GM12878 (cell line): ENCODE measurements at regions not wholly inside any gene's neighbourhood (a gene's known extent, or its start where the extent isn't known, plus 50 kb on each side); places are given as distances from the start of the nearest gene placed in this dataset.

ENCODE experiments used
- CHD1 ChIP-seq: IDR thresholded peaks from 2 replicates; pipeline ENCODE4 v1.6.1; 2012; ENCODE audit warnings: low read depth, low read length, improper control_type of control experiment
- NFYB ChIP-seq: IDR thresholded peaks from 2 replicates; pipeline ENCODE4 v1.6.1; 2011; ENCODE audit warnings: low read depth, mild to moderate bottlenecking, low read length, improper control_type of control experiment, moderate library complexity; ENCODE audit not compliant: insufficient read depth
- NR2C1 ChIP-seq: fragments of 450-650 bp; IDR thresholded peaks from 2 replicates; pipeline ENCODE4 v1.6.1; 2017; ENCODE audit warnings: antibody characterized with exemption, mild to moderate bottlenecking, moderate library complexity
- POLR2A ChIP-seq: IDR thresholded peaks from 2 replicates; pipeline ENCODE4 v1.6.1; 2011; ENCODE audit warnings: low read depth, mild to moderate bottlenecking, low read length
- SP1 ChIP-seq: IDR thresholded peaks from one replicate; pipeline ENCODE4 v1.6.1; 2011; ENCODE audit warnings: low read depth, low read length
- SREBF2 ChIP-seq: IDR thresholded peaks from 2 replicates; pipeline ENCODE4 v1.6.1; 2012; ENCODE audit warnings: mild to moderate bottlenecking, low read length
- YY1 ChIP-seq: IDR thresholded peaks from 2 replicates; pipeline ENCODE4 v1.6.1; 2011; ENCODE audit warnings: low read depth, mild to moderate bottlenecking, low read length
- TF ChIP-seq, protein P1 (sequence below), 3 experiments: IDR thresholded peaks in 2 of 3; conservative IDR thresholded peaks in 1 of 3; 2 replicates each; pipeline ENCODE4 v1.5.1; 2011; ENCODE audit warnings: low read depth in 3 of 3, low read length in 3 of 3, mild to moderate bottlenecking in 3 of 3, control low read depth in 2 of 3, moderate library complexity in 2 of 3, inconsistent platforms in 1 of 3, mixed read lengths in 1 of 3; ENCODE audit not compliant: control insufficient read depth in 2 of 3, insufficient read depth in 1 of 3; ENCODE audit errors: extremely low read depth in 1 of 3
- TF ChIP-seq, protein P2 (sequence below): fragments of 450-650 bp; IDR thresholded peaks from 2 replicates; pipeline ENCODE4 v1.6.1; 2017; ENCODE audit warnings: antibody characterized with exemption, mild to moderate bottlenecking, moderate library complexity
- TF ChIP-seq, protein P3 (sequence below): fragments of 450-650 bp; IDR thresholded peaks from 2 replicates; pipeline ENCODE4 v1.6.1; 2016; ENCODE audit warnings: mild to moderate bottlenecking, moderate library complexity, borderline replicate concordance
- TF ChIP-seq, protein P4 (sequence below): fragments of 450-650 bp; IDR thresholded peaks from 2 replicates; pipeline ENCODE4 v1.6.1; 2017; ENCODE audit warnings: mild to moderate bottlenecking, moderate library complexity

DNA sequence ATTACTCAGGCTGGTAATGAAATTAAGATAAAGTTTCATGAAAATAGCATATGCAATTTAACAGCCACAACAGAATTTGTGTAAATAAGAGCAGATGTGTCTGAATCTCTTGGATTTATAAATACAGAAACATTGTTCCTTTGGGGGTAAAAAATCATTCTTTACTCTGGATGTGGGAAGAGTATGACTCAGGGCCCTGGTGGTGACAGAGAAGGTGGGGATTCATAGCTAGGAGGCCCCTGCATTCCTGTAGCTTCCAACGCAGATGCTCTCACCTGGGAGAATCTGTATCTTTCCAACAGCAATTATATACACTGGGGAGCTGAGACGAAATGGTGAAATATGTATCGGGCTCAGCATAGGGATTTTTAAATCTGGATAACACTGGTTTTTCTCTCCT lies 167.6 kb upstream of the CADPS start:
- TF ChIP-seq YY1 (no peak), POLR2A (no peak), SP1 (no peak), NFYB (no peak), NR2C1 (no peak), CHD1 (no peak), SREBF2 (no peak)
- TF ChIP-seq, protein P1, sequence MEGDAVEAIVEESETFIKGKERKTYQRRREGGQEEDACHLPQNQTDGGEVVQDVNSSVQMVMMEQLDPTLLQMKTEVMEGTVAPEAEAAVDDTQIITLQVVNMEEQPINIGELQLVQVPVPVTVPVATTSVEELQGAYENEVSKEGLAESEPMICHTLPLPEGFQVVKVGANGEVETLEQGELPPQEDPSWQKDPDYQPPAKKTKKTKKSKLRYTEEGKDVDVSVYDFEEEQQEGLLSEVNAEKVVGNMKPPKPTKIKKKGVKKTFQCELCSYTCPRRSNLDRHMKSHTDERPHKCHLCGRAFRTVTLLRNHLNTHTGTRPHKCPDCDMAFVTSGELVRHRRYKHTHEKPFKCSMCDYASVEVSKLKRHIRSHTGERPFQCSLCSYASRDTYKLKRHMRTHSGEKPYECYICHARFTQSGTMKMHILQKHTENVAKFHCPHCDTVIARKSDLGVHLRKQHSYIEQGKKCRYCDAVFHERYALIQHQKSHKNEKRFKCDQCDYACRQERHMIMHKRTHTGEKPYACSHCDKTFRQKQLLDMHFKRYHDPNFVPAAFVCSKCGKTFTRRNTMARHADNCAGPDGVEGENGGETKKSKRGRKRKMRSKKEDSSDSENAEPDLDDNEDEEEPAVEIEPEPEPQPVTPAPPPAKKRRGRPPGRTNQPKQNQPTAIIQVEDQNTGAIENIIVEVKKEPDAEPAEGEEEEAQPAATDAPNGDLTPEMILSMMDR (IDR thresholded peaks at IDR 0.05 in 2 of 3, conservative IDR thresholded peaks at IDR 0.05 in 1 of 3; ENCODE audit: control insufficient read depth in 2 of 3, extremely low read depth in 1 of 3, insufficient read depth in 1 of 3, low read depth in 3 of 3, low read length in 3 of 3): no peak
- TF ChIP-seq, protein P2, sequence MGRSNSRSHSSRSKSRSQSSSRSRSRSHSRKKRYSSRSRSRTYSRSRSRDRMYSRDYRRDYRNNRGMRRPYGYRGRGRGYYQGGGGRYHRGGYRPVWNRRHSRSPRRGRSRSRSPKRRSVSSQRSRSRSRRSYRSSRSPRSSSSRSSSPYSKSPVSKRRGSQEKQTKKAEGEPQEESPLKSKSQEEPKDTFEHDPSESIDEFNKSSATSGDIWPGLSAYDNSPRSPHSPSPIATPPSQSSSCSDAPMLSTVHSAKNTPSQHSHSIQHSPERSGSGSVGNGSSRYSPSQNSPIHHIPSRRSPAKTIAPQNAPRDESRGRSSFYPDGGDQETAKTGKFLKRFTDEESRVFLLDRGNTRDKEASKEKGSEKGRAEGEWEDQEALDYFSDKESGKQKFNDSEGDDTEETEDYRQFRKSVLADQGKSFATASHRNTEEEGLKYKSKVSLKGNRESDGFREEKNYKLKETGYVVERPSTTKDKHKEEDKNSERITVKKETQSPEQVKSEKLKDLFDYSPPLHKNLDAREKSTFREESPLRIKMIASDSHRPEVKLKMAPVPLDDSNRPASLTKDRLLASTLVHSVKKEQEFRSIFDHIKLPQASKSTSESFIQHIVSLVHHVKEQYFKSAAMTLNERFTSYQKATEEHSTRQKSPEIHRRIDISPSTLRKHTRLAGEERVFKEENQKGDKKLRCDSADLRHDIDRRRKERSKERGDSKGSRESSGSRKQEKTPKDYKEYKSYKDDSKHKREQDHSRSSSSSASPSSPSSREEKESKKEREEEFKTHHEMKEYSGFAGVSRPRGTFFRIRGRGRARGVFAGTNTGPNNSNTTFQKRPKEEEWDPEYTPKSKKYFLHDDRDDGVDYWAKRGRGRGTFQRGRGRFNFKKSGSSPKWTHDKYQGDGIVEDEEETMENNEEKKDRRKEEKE: no peak
- TF ChIP-seq, protein P3, sequence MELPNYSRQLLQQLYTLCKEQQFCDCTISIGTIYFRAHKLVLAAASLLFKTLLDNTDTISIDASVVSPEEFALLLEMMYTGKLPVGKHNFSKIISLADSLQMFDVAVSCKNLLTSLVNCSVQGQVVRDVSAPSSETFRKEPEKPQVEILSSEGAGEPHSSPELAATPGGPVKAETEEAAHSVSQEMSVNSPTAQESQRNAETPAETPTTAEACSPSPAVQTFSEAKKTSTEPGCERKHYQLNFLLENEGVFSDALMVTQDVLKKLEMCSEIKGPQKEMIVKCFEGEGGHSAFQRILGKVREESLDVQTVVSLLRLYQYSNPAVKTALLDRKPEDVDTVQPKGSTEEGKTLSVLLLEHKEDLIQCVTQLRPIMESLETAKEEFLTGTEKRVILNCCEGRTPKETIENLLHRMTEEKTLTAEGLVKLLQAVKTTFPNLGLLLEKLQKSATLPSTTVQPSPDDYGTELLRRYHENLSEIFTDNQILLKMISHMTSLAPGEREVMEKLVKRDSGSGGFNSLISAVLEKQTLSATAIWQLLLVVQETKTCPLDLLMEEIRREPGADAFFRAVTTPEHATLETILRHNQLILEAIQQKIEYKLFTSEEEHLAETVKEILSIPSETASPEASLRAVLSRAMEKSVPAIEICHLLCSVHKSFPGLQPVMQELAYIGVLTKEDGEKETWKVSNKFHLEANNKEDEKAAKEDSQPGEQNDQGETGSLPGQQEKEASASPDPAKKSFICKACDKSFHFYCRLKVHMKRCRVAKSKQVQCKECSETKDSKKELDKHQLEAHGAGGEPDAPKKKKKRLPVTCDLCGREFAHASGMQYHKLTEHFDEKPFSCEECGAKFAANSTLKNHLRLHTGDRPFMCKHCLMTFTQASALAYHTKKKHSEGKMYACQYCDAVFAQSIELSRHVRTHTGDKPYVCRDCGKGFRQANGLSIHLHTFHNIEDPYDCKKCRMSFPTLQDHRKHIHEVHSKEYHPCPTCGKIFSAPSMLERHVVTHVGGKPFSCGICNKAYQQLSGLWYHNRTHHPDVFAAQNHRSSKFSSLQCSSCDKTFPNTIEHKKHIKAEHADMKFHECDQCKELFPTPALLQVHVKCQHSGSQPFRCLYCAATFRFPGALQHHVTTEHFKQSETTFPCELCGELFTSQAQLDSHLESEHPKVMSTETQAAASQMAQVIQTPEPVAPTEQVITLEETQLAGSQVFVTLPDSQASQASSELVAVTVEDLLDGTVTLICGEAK: no peak
- TF ChIP-seq, protein P4, sequence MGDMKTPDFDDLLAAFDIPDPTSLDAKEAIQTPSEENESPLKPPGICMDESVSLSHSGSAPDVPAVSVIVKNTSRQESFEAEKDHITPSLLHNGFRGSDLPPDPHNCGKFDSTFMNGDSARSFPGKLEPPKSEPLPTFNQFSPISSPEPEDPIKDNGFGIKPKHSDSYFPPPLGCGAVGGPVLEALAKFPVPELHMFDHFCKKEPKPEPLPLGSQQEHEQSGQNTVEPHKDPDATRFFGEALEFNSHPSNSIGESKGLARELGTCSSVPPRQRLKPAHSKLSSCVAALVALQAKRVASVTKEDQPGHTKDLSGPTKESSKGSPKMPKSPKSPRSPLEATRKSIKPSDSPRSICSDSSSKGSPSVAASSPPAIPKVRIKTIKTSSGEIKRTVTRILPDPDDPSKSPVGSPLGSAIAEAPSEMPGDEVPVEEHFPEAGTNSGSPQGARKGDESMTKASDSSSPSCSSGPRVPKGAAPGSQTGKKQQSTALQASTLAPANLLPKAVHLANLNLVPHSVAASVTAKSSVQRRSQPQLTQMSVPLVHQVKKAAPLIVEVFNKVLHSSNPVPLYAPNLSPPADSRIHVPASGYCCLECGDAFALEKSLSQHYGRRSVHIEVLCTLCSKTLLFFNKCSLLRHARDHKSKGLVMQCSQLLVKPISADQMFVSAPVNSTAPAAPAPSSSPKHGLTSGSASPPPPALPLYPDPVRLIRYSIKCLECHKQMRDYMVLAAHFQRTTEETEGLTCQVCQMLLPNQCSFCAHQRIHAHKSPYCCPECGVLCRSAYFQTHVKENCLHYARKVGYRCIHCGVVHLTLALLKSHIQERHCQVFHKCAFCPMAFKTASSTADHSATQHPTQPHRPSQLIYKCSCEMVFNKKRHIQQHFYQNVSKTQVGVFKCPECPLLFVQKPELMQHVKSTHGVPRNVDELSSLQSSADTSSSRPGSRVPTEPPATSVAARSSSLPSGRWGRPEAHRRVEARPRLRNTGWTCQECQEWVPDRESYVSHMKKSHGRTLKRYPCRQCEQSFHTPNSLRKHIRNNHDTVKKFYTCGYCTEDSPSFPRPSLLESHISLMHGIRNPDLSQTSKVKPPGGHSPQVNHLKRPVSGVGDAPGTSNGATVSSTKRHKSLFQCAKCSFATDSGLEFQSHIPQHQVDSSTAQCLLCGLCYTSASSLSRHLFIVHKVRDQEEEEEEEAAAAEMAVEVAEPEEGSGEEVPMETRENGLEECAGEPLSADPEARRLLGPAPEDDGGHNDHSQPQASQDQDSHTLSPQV: no peak
